ENCODE measurements at regions not wholly inside any gene's neighbourhood (a gene's known extent, or its start where the extent isn't known, plus 50 kb on each side); places are given as distances from the start of the nearest gene placed in this dataset.

- TF ChIP-seq CTCF (conservative IDR thresholded peaks at IDR 0.05; ENCODE audit: low read depth in 2 of 2) (no peak), EZH2phosphoT487 (IDR thresholded peaks at IDR 0.05; ENCODE audit: unreplicated experiment) (no peak), JUNB (IDR thresholded peaks at IDR 0.05; ENCODE audit: unreplicated experiment) (no peak), REST (IDR thresholded peaks at IDR 0.05; ENCODE audit: unreplicated experiment) (no peak), ETS1 (IDR thresholded peaks at IDR 0.05) (no peak)
These were observed 555.9 kb downstream of the INSC start for GRCh38 chr11:15670520-15671070.
